Astrocyte (in vitro differentiated cells and primary cell): ENCODE measurements at regions not wholly inside any gene's neighbourhood (a gene's known extent, or its start where the extent isn't known, plus 50 kb on each side); places are given as distances from the start of the nearest gene placed in this dataset.
"Not testable (repeated sequence)": the region's sequence is repeated elsewhere in the genome, so short reads cannot be mapped to it uniquely, and the experiment has no call there.

Experiments
- DNase-seq: peaks from one replicate; pipeline ENCODE4 v3.0.0-alpha.2; 2010; ENCODE audit warnings: low read depth
- FAIRE-seq: peaks from 2 replicates; lab custom pipeline; 2011; peaks lifted over from hg19 to GRCh38; lab: Jason Lieb, UNC
- H2AFZ ChIP-seq: 2 replicates; pipeline ENCODE4 v1.6.0; 2012; ENCODE audit warnings: low read depth, low read length, inconsistent platforms
- H3K27ac ChIP-seq: 2 replicates; pipeline ENCODE4 v1.5.1; 2011; ENCODE audit warnings: low read depth, low read length, inconsistent platforms
- H3K27me3 ChIP-seq: 2 replicates; pipeline ENCODE4 v1.6.0; 2011; ENCODE audit warnings: low read length, inconsistent platforms; ENCODE audit not compliant: insufficient read depth
- H3K36me3 ChIP-seq: 2 replicates; pipeline ENCODE4 v1.5.1; 2011; ENCODE audit warnings: low read length, inconsistent platforms; ENCODE audit not compliant: insufficient read depth
- H3K4me1 ChIP-seq: 2 replicates; pipeline ENCODE4 v1.5.1; 2011; ENCODE audit warnings: low read length, inconsistent platforms; ENCODE audit not compliant: insufficient read depth
- H3K4me2 ChIP-seq: 2 replicates; pipeline ENCODE4 v1.6.0; 2012; ENCODE audit warnings: low read length, inconsistent platforms
- H3K4me3 ChIP-seq: 2 replicates; pipeline ENCODE4 v1.5.1; 2011; ENCODE audit warnings: low read depth, mild to moderate bottlenecking, low read length, inconsistent platforms; ENCODE audit not compliant: insufficient read depth
- H3K79me2 ChIP-seq: 2 replicates; pipeline ENCODE4 v1.6.0; 2012; ENCODE audit warnings: mild to moderate bottlenecking, low read length, inconsistent platforms; ENCODE audit not compliant: insufficient read depth
- H3K9ac ChIP-seq: 2 replicates; pipeline ENCODE4 v1.6.0; 2012; ENCODE audit warnings: mild to moderate bottlenecking, low read length, inconsistent platforms
- H3K9me3 ChIP-seq: 2 replicates; pipeline ENCODE4 v1.5.1; 2012; ENCODE audit warnings: low read depth, mild to moderate bottlenecking, low read length, inconsistent platforms; ENCODE audit not compliant: insufficient read depth
- H4K20me1 ChIP-seq: 2 replicates; pipeline ENCODE4 v1.6.0; 2012; ENCODE audit warnings: low read length, inconsistent platforms; ENCODE audit not compliant: insufficient read depth
- H3K27ac Mint-ChIP-seq: one replicate; pipeline ENCODE4 v1.8.0; 2021; ENCODE audit warnings: mild to moderate bottlenecking, mixed read lengths; ENCODE audit not compliant: unreplicated experiment
- H3K27me3 Mint-ChIP-seq: one replicate; pipeline ENCODE4 v1.8.0; 2021; ENCODE audit warnings: low read depth, mixed read lengths; ENCODE audit not compliant: unreplicated experiment
- H3K36me3 Mint-ChIP-seq: one replicate; pipeline ENCODE4 v1.8.0; 2021; ENCODE audit warnings: low read depth, mixed read lengths; ENCODE audit not compliant: unreplicated experiment
- H3K4me1 Mint-ChIP-seq: one replicate; pipeline ENCODE4 v1.8.0; 2021; ENCODE audit warnings: low read depth, mixed read lengths; ENCODE audit not compliant: unreplicated experiment
- H3K4me3 Mint-ChIP-seq: one replicate; pipeline ENCODE4 v1.8.0; 2021; ENCODE audit warnings: mild to moderate bottlenecking, moderate library complexity, mixed read lengths; ENCODE audit not compliant: unreplicated experiment
- H3K9me3 Mint-ChIP-seq: one replicate; pipeline ENCODE4 v1.8.0; 2021; ENCODE audit warnings: mild to moderate bottlenecking, mixed read lengths; ENCODE audit not compliant: unreplicated experiment
- CTCF ChIP-seq: IDR thresholded peaks from 2 replicates; pipeline ENCODE4 v1.5.1; 2011; ENCODE audit warnings: low read depth, mild to moderate bottlenecking, inconsistent platforms, low read length, moderate library complexity; ENCODE audit not compliant: insufficient read depth
- EZH2 ChIP-seq: IDR thresholded peaks from 2 replicates; pipeline ENCODE4 v1.6.1; 2012; ENCODE audit warnings: mild to moderate bottlenecking, low read length, inconsistent platforms; ENCODE audit not compliant: insufficient read depth

- Mint-ChIP-seq H3K27ac (no peak overlapping the region), H3K4me3 (no peak overlapping the region), H3K4me1 (peaks cover 3% of the 10 kb centered on the region), H3K27me3 (no peaks in the 10 kb centered on the region), H3K9me3 (peaks cover 2% of the 10 kb centered on the region), H3K36me3 (no peaks in the 10 kb centered on the region)
- H3K4me2 ChIP-seq, result no peak overlapping the region
- FAIRE-seq (no peak), DNase-seq (peak; percentile 30)
- no peaks in the 10 kb centered on the region for H3K9me3 ChIP-seq
- H2AFZ ChIP-seq, result no peak overlapping the region
- no peak for TF ChIP-seq EZH2
- TF ChIP-seq CTCF, result no peak
- H3K4me3 ChIP-seq, result no peak overlapping the region
- no peak overlapping the region for H3K27ac ChIP-seq
- no peaks in the 10 kb centered on the region for H3K4me1 ChIP-seq
- H3K36me3 ChIP-seq, result no peaks in the 10 kb centered on the region
- H4K20me1 ChIP-seq, result no peaks in the 10 kb centered on the region
- no peak overlapping the region for H3K9ac ChIP-seq
- H3K27me3 ChIP-seq, result no peaks in the 10 kb centered on the region
- H3K79me2 ChIP-seq, result no peaks in the 10 kb centered on the region
Measured at GRCh38 chr6:119428633-119429032, 79.1 kb upstream of the MAN1A1 start.

GRCh38 chr6:119426619-119427018, 77.1 kb upstream of the MAN1A1 start:
- Mint-ChIP-seq H3K36me3 (no peaks in the 10 kb centered on the region), H3K9me3 (peaks cover 4% of the 10 kb centered on the region), H3K4me1 (peaks cover 3% of the 10 kb centered on the region), H3K27ac (no peak overlapping the region), H3K27me3 (no peaks in the 10 kb centered on the region), H3K4me3 (no peak overlapping the region)
- Histone ChIP-seq H3K27ac (no peak overlapping the region), H3K9me3 (no peaks in the 10 kb centered on the region), H3K36me3 (no peaks in the 10 kb centered on the region), H3K4me3 (no peak overlapping the region), H3K27me3 (no peaks in the 10 kb centered on the region), H2AFZ (no peak overlapping the region), H3K4me1 (no peaks in the 10 kb centered on the region), H3K9ac (no peak overlapping the region), H3K79me2 (no peaks in the 10 kb centered on the region), H3K4me2 (no peak overlapping the region), H4K20me1 (no peaks in the 10 kb centered on the region)
- DNase-seq, result peak; percentile 41
- no peak for FAIRE-seq
- TF ChIP-seq EZH2, result no peak
- TF ChIP-seq CTCF, result no peak

GRCh38 chr6:119423996-119424395, 74.4 kb upstream of the MAN1A1 start:
- no peaks in the 10 kb centered on the region for H3K79me2 ChIP-seq
- no peaks in the 10 kb centered on the region for H3K36me3 ChIP-seq
- H3K4me3 ChIP-seq, result no peak overlapping the region
- no peak overlapping the region for H3K4me2 ChIP-seq
- no peak overlapping the region for H2AFZ ChIP-seq
- H3K4me1 Mint-ChIP-seq, result peaks cover 3% of the 10 kb centered on the region
- no peak overlapping the region for H3K27ac ChIP-seq
- no peaks in the 10 kb centered on the region for H3K36me3 Mint-ChIP-seq
- no peaks in the 10 kb centered on the region for H3K9me3 ChIP-seq
- no peak overlapping the region for H3K27ac Mint-ChIP-seq
- no peaks in the 10 kb centered on the region for H3K4me1 ChIP-seq
- H3K9me3 Mint-ChIP-seq, result peaks cover 14% of the 10 kb centered on the region
- no peak overlapping the region for H3K4me3 Mint-ChIP-seq
- DNase-seq, result no peak
- no peaks in the 10 kb centered on the region for H4K20me1 ChIP-seq
- no peak for FAIRE-seq
- no peaks in the 10 kb centered on the region for H3K27me3 ChIP-seq
- no peak for TF ChIP-seq EZH2
- no peak for TF ChIP-seq CTCF
- no peaks in the 10 kb centered on the region for H3K27me3 Mint-ChIP-seq
- no peak overlapping the region for H3K9ac ChIP-seq

GRCh38 chr6:119418084-119418483, 68.5 kb upstream of the MAN1A1 start:
- H3K9me3 ChIP-seq, H3K27me3 Mint-ChIP-seq, H3K9ac ChIP-seq, H3K27ac ChIP-seq, H3K27ac Mint-ChIP-seq, H2AFZ ChIP-seq, H4K20me1 ChIP-seq, H3K4me1 Mint-ChIP-seq, DNase-seq, H3K36me3 ChIP-seq, FAIRE-seq, H3K4me2 ChIP-seq, H3K4me3 Mint-ChIP-seq, H3K4me1 ChIP-seq, H3K27me3 ChIP-seq, H3K36me3 Mint-ChIP-seq, H3K79me2 ChIP-seq, H3K4me3 ChIP-seq: not testable (repeated sequence)
- peaks cover 15% of the 10 kb centered on the region for H3K9me3 Mint-ChIP-seq
